ENCODE measurements at regions not wholly inside any gene's neighbourhood (a gene's known extent, or its start where the extent isn't known, plus 50 kb on each side); places are given as distances from the start of the nearest gene placed in this dataset.

- Histone ChIP-seq H3K4me2 (ENCODE audit: low read length) (no peak overlapping the region), H3K27ac (ENCODE audit: low read length) (no peak overlapping the region), H3F3A (ENCODE audit: low read length, unreplicated experiment) (no peaks in the 10 kb centered on the region), H3K4me3 (ENCODE audit: low read length) (no peak overlapping the region), H3K27me3 (ENCODE audit: low read length) (no peaks in the 10 kb centered on the region), H3K9me3 (ENCODE audit: low read length) (no peaks in the 10 kb centered on the region), H2AFZ (ENCODE audit: low read length) (no peak overlapping the region), H3K9me2 (replicated peaks; ENCODE audit: low read length) (no peaks in the 10 kb centered on the region), H3K4me1 (ENCODE audit: insufficient read depth, low read length) (no peaks in the 10 kb centered on the region), H3K79me2 (ENCODE audit: low read length) (no peaks in the 10 kb centered on the region), H4K20me1 (ENCODE audit: low read length) (no peaks in the 10 kb centered on the region), H3K36me3 (ENCODE audit: low read depth, low read length) (no peaks in the 10 kb centered on the region), H3K9ac (ENCODE audit: low read length) (no peak overlapping the region)
- intact Hi-C loops (cut with micrococcal nuclease), result no loop called here
- CTCF ChIA-PET, result no interaction called here
- no peak for TF ChIP-seq CTCF (conservative IDR thresholded peaks at IDR 0.05; ENCODE audit: low read depth, low read length)
- no peak for TF ChIP-seq EZH2 (IDR thresholded peaks at IDR 0.05; ENCODE audit: low read length, unreplicated experiment)
- no peak for TF ChIP-seq EZH2phosphoT487 (IDR thresholded peaks at IDR 0.05; ENCODE audit: borderline replicate concordance, low read length)
- DNase-seq (no peak), ATAC-seq (no peak)
- POLR2A ChIA-PET (ENCODE audit: unreplicated experiment), result no interaction called here
- no TSS peak for BruUV-seq (replicated peaks)
These were observed 185.0 kb upstream of the EOMES start for GRCh38 chr3:27907148-27907547.

- TF ChIP-seq CTCF (conservative IDR thresholded peaks at IDR 0.05; ENCODE audit: low read depth, low read length), result no peak
- no peak for TF ChIP-seq EZH2phosphoT487 (IDR thresholded peaks at IDR 0.05; ENCODE audit: borderline replicate concordance, low read length)
- TF ChIP-seq EZH2 (IDR thresholded peaks at IDR 0.05; ENCODE audit: low read length, unreplicated experiment), result no peak
- Histone ChIP-seq H3K4me1 (ENCODE audit: insufficient read depth, low read length) (no peaks in the 10 kb centered on the region), H3K79me2 (ENCODE audit: low read length) (no peaks in the 10 kb centered on the region), H2AFZ (ENCODE audit: low read length) (no peak overlapping the region), H3K4me3 (ENCODE audit: low read length) (no peak overlapping the region), H3F3A (ENCODE audit: low read length, unreplicated experiment) (no peaks in the 10 kb centered on the region), H3K27ac (ENCODE audit: low read length) (no peak overlapping the region), H4K20me1 (ENCODE audit: low read length) (no peaks in the 10 kb centered on the region), H3K4me2 (ENCODE audit: low read length) (no peak overlapping the region), H3K9me3 (ENCODE audit: low read length) (no peaks in the 10 kb centered on the region), H3K9ac (ENCODE audit: low read length) (no peak overlapping the region), H3K9me2 (replicated peaks; ENCODE audit: low read length) (no peaks in the 10 kb centered on the region), H3K27me3 (ENCODE audit: low read length) (no peaks in the 10 kb centered on the region), H3K36me3 (ENCODE audit: low read depth, low read length) (no peaks in the 10 kb centered on the region)
- ChIA-PET CTCF (no interaction called here), POLR2A (ENCODE audit: unreplicated experiment) (no interaction called here)
- intact Hi-C loops (cut with micrococcal nuclease), result no loop called here
- ATAC-seq (no peak), DNase-seq (no peak)
- no TSS peak for BruUV-seq (replicated peaks)
These were observed 185.8 kb upstream of the EOMES start for GRCh38 chr3:27907929-27908328.

GRCh38 chr3:27910456-27910855 lies 188.3 kb upstream of the EOMES start:
- H3K79me2 ChIP-seq (ENCODE audit: low read length), result no peaks in the 10 kb centered on the region
- H3K36me3 ChIP-seq (ENCODE audit: low read depth, low read length), result no peaks in the 10 kb centered on the region
- H3F3A ChIP-seq (ENCODE audit: low read length, unreplicated experiment), result no peaks in the 10 kb centered on the region
- H3K9me3 ChIP-seq (ENCODE audit: low read length), result no peaks in the 10 kb centered on the region
- no peak for DNase-seq
- POLR2A ChIA-PET (ENCODE audit: unreplicated experiment), result no interaction called here
- H3K27ac ChIP-seq (ENCODE audit: low read length), result no peak overlapping the region
- H3K9me2 ChIP-seq (replicated peaks; ENCODE audit: low read length), result no peaks in the 10 kb centered on the region
- H2AFZ ChIP-seq (ENCODE audit: low read length), result no peak overlapping the region
- no peak for TF ChIP-seq EZH2phosphoT487 (IDR thresholded peaks at IDR 0.05; ENCODE audit: borderline replicate concordance, low read length)
- no peak for TF ChIP-seq EZH2 (IDR thresholded peaks at IDR 0.05; ENCODE audit: low read length, unreplicated experiment)
- TF ChIP-seq CTCF (conservative IDR thresholded peaks at IDR 0.05; ENCODE audit: low read depth, low read length), result no peak
- H4K20me1 ChIP-seq (ENCODE audit: low read length), result no peaks in the 10 kb centered on the region
- CTCF ChIA-PET, result no interaction called here
- no peaks in the 10 kb centered on the region for H3K27me3 ChIP-seq (ENCODE audit: low read length)
- no peak overlapping the region for H3K4me2 ChIP-seq (ENCODE audit: low read length)
- H3K4me3 ChIP-seq (ENCODE audit: low read length), result no peak overlapping the region
- no TSS peak for BruUV-seq (replicated peaks)
- H3K9ac ChIP-seq (ENCODE audit: low read length), result no peak overlapping the region
- ATAC-seq, result no peak
- H3K4me1 ChIP-seq (ENCODE audit: insufficient read depth, low read length), result no peaks in the 10 kb centered on the region
- intact Hi-C loops (cut with micrococcal nuclease), result loop anchor here (10.0 kb wide), 1 partner anchor 374 kb away; no protein-coding TSS in a partner anchor

All from PC-3 (cell line).